Neural cell (in vitro differentiated cells): ENCODE measurements at regions not wholly inside any gene's neighbourhood (a gene's known extent, or its start where the extent isn't known, plus 50 kb on each side); places are given as distances from the start of the nearest gene placed in this dataset.

Experiments
- CTCF ChIP-seq: fragments of 450-650 bp; IDR thresholded peaks from 2 replicates; pipeline ENCODE4 v1.5.1; 2014; ENCODE audit warnings: antibody characterized with exemption, mild to moderate bottlenecking, moderate library complexity; ENCODE audit not compliant: poor library complexity, severe bottlenecking
- EP300 ChIP-seq: fragments of 450-650 bp; conservative IDR thresholded peaks from 2 replicates; pipeline ENCODE4 v1.6.1; 2014; ENCODE audit warnings: antibody characterized with exemption, mild to moderate bottlenecking, moderate library complexity; ENCODE audit not compliant: poor library complexity, severe bottlenecking
- EZH2 ChIP-seq: fragments of 200-600, 300-800 bp; shearing (Covaris generic), sonication (generic); IDR thresholded peaks from 2 replicates; pipeline ENCODE4 v1.6.1; 2014; ENCODE audit warnings: antibody characterized with exemption, low read length, borderline replicate concordance, mild to moderate bottlenecking; ENCODE audit not compliant: insufficient read depth, poor library complexity, severe bottlenecking
- MXI1 ChIP-seq: fragments of 450-650 bp; conservative IDR thresholded peaks from 2 replicates; pipeline ENCODE4 v1.6.1; 2014; ENCODE audit warnings: antibody characterized with exemption, mild to moderate bottlenecking; ENCODE audit not compliant: poor library complexity, severe bottlenecking
- POLR2AphosphoS5 ChIP-seq: IDR thresholded peaks from 2 replicates; pipeline ENCODE4 v1.6.1; 2012
- RAD21 ChIP-seq: fragments of 450-650 bp; conservative IDR thresholded peaks from 2 replicates; pipeline ENCODE4 v1.6.1; 2014; ENCODE audit warnings: antibody characterized with exemption, mild to moderate bottlenecking, moderate library complexity
- REST ChIP-seq: IDR thresholded peaks from 2 replicates; pipeline ENCODE4 v1.6.1; 2012; ENCODE audit warnings: borderline replicate concordance
- SMC3 ChIP-seq: fragments of 450-650 bp; conservative IDR thresholded peaks from 2 replicates; pipeline ENCODE4 v1.6.1; 2014; ENCODE audit warnings: antibody characterized with exemption, mild to moderate bottlenecking, moderate library complexity; ENCODE audit not compliant: poor library complexity
- TAF1 ChIP-seq: IDR thresholded peaks from 2 replicates; pipeline ENCODE4 v1.6.1; 2012; ENCODE audit warnings: low read depth

- TF ChIP-seq SMC3 (no peak), EZH2 (no peak), CTCF (no peak), POLR2AphosphoS5 (no peak), REST (no peak), RAD21 (no peak), EP300 (no peak), TAF1 (no peak), MXI1 (no peak)
Observed at GRCh38 chr18:57249883-57250282, 102.5 kb upstream of the ST8SIA3 start.
